ENCODE measurements at regions not wholly inside any gene's neighbourhood (a gene's known extent, or its start where the extent isn't known, plus 50 kb on each side); places are given as distances from the start of the nearest gene placed in this dataset.
"Not testable (repeated sequence)": the region's sequence is repeated elsewhere in the genome, so short reads cannot be mapped to it uniquely, and the experiment has no call there.

- not testable (repeated sequence) for DNase-seq (ENCODE audit: low spot score)
These were observed 64.9 kb upstream of the CTSV start for GRCh38 chr9:97103613-97104383.

DNA sequence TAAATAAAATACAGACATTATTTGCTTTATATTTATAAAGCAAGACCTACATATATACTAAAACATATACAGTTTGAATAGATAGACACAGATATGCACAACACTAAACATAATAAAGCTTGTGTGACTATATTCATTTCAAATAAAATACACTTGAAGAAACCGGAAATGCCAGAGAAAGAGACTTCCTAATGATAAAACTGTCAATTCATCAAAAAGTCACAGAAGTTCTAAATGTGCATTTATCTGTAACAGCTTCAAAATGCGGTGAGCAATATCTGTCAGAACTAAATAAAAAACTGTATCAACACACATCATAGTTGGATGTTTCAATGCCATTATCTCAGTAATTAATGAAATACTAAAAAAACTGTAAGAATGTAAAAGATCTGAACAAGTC, 60.6 kb upstream of the CTSV start:
- DNase-seq (ENCODE audit: low spot score), result not testable (repeated sequence)

DNA sequence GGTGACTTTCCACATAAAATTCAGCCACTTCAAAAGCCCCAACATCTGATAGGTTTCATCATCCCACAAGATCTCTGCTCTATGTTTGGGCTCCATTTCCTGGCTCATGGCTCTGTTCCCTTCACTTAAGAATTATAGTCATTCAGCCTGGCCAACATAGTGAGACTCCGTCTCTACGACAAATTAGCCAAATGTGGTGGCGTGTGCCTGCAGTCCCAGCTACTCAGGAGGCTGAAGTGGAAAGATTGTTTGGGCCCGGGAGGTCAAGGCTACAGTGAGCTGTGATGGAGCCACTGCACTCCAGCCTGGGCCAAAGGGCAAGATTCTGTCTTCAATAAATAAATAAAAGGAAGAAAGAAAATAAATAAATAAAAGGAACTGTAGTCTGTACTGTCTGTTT, 57.9 kb upstream of the CTSV start:
- DNase-seq (ENCODE audit: low spot score), result no peak

DNA sequence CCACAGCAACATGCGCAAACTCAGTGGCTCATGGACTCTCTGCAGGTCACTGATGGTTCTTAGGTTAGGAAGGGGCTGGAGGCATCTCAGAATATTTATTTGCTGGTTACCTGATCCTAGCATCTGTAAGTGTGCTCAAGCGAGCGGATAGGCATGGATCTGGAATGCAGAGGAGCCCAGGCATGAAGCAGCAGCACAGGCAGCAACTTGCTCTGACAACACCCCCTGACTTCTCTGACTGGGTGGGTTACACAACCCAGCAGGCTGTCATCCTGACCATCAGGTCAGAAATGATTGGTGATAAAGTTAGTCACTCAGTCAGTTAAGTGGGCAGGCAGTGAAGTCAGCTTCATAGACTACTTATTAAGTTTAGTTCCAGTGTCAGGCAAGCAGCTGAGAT, 50.4 kb upstream of the CTSV start:
- DNase-seq (ENCODE audit: low spot score), result not testable (repeated sequence)

Measured in ecto neural progenitor cell (in vitro differentiated cells).